ENCODE measurements at regions not wholly inside any gene's neighbourhood (a gene's known extent, or its start where the extent isn't known, plus 50 kb on each side); places are given as distances from the start of the nearest gene placed in this dataset.
"Not testable (repeated sequence)": the region's sequence is repeated elsewhere in the genome, so short reads cannot be mapped to it uniquely, and the experiment has no call there.

DNA sequence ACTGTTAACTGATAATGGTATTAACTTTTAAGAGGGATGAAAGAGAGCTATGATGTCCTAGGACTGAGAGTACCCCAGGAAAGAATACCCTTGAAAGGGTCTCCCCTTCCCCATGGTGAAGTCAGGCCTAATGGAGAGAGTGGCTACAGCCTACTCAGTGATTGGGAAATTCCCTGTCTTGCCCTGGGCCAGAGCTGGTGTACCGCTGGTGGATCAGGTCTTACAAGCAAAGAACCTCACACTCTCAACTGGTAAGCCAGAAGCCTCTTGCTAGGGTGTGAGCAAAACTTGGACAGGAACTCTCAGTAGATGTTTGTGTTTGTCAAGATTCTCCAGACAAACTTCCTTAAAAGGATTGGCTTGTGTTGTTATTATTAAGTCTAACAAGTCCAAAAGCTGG lies 600.9 kb downstream of the TRIML1 start:
- TF ChIP-seq, protein P1, sequence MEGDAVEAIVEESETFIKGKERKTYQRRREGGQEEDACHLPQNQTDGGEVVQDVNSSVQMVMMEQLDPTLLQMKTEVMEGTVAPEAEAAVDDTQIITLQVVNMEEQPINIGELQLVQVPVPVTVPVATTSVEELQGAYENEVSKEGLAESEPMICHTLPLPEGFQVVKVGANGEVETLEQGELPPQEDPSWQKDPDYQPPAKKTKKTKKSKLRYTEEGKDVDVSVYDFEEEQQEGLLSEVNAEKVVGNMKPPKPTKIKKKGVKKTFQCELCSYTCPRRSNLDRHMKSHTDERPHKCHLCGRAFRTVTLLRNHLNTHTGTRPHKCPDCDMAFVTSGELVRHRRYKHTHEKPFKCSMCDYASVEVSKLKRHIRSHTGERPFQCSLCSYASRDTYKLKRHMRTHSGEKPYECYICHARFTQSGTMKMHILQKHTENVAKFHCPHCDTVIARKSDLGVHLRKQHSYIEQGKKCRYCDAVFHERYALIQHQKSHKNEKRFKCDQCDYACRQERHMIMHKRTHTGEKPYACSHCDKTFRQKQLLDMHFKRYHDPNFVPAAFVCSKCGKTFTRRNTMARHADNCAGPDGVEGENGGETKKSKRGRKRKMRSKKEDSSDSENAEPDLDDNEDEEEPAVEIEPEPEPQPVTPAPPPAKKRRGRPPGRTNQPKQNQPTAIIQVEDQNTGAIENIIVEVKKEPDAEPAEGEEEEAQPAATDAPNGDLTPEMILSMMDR (IDR thresholded peaks at IDR 0.05; ENCODE audit: low read length) = not testable (repeated sequence)
- TF ChIP-seq EZH2 (optimal IDR thresholded peaks at IDR 0.05; ENCODE audit: low read depth, low read length) = not testable (repeated sequence)
